GM12878 (cell line): ENCODE measurements at regions not wholly inside any gene's neighbourhood (a gene's known extent, or its start where the extent isn't known, plus 50 kb on each side); places are given as distances from the start of the nearest gene placed in this dataset.

Experiments
- FOXM1 ChIP-seq: IDR thresholded peaks from 2 replicates; pipeline ENCODE4 v1.6.1; 2012; ENCODE audit warnings: low read depth, mild to moderate bottlenecking, inconsistent platforms, low read length, moderate library complexity
- MXI1 ChIP-seq: fragments of 150-350 bp; IDR thresholded peaks from 2 replicates; pipeline ENCODE4 v1.6.1; 2011; ENCODE audit warnings: low read depth, mild to moderate bottlenecking, inconsistent platforms, low read length, improper control_type of control experiment
- MYC ChIP-seq: IDR thresholded peaks from 2 replicates; pipeline ENCODE4 v1.6.1; 2011; ENCODE audit warnings: mild to moderate bottlenecking, low read length, moderate library complexity, inconsistent platforms; ENCODE audit not compliant: insufficient read depth, insufficient replicate concordance, insufficient read length, severe bottlenecking
- POLR2A ChIP-seq: IDR thresholded peaks from 2 replicates; pipeline ENCODE4 v1.6.1; 2011; ENCODE audit warnings: low read depth, mild to moderate bottlenecking, low read length
- USF2 ChIP-seq: IDR thresholded peaks from 2 replicates; pipeline ENCODE4 v1.6.1; 2011; ENCODE audit warnings: low read depth, low read length, improper control_type of control experiment, borderline replicate concordance
- ZNF274 ChIP-seq: IDR thresholded peaks from one replicate; pipeline ENCODE4 v1.8.0; 2011; ENCODE audit not compliant: insufficient read length, insufficient read depth
- ZNF622 ChIP-seq: fragments of 450-650 bp; IDR thresholded peaks from 2 replicates; pipeline ENCODE4 v1.6.1; 2017; ENCODE audit warnings: mild to moderate bottlenecking, inconsistent platforms

GRCh38 chr14:51554339-51554920, 97.3 kb upstream of the FRMD6 start:
- TF ChIP-seq MYC (no peak), ZNF274 (no peak), USF2 (no peak), ZNF622 (no peak), POLR2A (no peak), FOXM1 (no peak), MXI1 (no peak)
